GM19238 (cell line): ENCODE measurements at regions not wholly inside any gene's neighbourhood (a gene's known extent, or its start where the extent isn't known, plus 50 kb on each side); places are given as distances from the start of the nearest gene placed in this dataset.
"Not testable (repeated sequence)": the region's sequence is repeated elsewhere in the genome, so short reads cannot be mapped to it uniquely, and the experiment has no call there.

Experiments
- DNase-seq: peaks from one replicate; pipeline ENCODE4 v3.0.0; 2011; ENCODE audit warnings: low spot score; ENCODE audit not compliant: insufficient read length

DNA sequence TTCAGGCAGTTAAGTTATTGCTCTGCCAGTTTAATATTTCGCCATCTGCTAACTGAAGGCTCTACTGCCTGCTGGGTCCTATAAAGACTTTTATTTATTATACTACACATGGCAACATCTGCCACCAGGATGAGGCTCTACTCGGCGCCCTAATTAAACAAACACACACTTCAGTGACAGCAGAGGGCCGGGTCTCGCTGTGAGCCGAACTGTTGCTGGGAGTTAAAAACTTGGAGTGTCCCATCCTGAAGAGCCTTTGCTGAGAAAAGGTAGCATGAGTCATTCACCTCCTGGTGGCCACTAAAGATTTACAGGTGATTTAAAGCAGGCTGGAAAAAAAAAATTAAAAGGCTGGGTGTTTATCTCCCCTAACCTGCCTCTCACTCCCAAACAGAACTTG is 183.7 kb downstream of the NPIPA8 start:
- DNase-seq, result not testable (repeated sequence)

GRCh38 chr16:18148132-18148531 is 188.4 kb downstream of the NPIPA8 start:
- not testable (repeated sequence) for DNase-seq

GRCh38 chr16:18146601-18147142 is 189.9 kb downstream of the NPIPA8 start:
- not testable (repeated sequence) for DNase-seq

DNA sequence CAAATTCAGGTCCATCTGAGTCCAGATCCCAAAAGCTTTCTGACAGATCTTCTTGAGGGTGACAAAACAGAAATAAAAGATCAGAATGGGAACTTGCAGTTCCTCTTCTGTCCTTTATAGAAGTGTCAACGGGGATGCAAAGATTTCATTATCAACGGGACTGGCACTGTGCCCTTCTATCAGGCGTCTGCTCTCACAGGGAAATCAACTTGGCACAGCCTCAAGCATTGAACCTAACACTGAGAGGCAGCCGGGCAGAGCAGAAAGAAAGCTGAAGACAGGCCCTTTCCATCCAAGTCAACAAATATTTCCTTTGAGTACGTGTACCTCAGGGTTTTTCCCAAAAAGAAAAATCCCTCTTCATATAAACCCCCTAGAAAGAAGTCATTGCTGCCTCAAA is 194.5 kb downstream of the NPIPA8 start:
- not testable (repeated sequence) for DNase-seq

DNA sequence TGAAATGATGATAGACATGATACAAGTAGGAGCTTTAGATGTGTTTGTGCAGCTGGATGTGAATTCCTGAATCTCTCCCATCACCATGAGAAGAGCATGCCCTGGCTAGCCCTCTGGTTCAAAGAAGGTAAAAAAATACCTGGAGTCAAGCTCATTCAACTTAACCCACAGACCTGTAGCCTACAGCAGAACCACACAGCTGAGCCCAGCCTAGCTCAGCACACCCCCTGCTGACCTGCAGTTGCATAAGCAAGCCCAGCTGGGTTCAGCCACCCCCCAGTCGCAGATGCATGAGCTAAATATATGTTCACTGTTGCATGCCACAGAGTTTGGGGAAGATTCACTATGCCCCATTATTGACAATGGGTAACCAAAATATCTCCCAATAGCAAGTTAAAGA is 200.2 kb downstream of the NPIPA8 start:
- not testable (repeated sequence) for DNase-seq

DNA sequence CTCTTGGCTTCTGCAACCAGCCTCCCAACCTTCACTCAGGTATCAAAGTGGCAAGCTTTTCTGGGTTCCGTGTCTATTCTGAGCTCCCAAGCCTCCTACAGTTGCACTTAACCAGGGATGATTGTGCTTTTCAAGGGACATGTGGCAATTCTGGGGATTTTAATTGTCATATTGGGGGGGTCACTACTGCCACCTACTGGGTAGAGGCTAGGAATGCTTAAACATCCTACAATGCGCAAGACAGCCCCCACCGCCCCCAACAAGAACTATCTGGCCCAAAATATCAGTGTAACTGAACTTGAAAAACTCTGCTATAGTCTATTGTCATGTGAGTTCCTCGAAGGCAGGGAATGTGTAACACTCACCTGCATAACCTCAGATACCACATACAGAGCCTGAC is 201.5 kb downstream of the NPIPA8 start:
- not testable (repeated sequence) for DNase-seq

DNA sequence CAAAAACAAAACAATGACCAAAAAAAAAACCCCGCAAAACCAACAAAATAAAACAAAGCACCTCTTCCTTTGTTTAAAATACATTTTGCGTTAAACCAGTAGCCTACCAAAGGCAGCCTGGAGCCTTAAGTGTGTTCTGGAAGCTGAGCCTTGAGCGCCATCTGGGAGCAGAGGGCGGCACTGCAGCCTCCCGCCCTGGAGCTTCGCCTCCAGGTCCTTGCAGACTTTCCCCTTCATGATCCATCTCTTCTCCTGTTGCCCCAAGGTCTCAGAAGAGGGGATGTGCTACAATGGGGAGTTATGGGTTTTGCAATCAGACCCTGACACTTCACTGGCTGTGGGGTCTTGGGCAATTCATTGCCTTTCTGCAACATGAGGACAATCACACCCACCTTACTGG is 204.9 kb downstream of the NPIPA8 start:
- DNase-seq, result not testable (repeated sequence)

DNA sequence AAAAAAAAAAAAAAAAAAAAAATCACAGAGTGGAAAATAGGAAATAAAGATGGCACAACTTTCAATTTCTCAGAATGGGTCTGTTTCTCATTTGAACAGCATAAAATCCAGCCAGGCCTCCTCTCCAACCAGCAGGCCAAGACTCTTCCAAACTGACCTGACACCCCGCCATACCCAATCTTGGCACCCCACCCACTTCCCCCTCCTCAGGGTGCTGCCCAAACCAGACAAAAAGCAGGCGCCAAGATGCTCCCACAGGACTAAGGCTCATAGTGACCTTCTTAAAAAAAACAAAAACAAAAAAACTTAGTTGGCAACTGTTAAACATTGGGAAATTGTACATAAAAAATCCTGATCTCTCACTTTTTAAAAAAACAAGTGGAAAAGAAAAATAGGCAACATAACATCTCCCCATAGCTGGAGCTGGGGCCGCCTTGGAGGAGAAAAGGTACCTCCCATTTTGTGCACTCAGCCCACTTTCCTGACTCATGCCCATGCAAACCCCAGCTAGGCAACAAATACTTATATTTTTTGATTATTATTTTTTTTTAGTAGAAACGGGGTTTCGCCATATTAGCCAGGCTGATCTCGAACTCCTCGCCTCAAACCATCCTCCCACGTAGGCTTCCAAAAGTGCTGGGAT is 205.9 kb downstream of the NPIPA8 start:
- DNase-seq, result not testable (repeated sequence)

GRCh38 chr16:18127033-18127432 is 209.5 kb downstream of the NPIPA8 start:
- DNase-seq, result not testable (repeated sequence)

GRCh38 chr16:18119092-18119491 is 217.4 kb downstream of the NPIPA8 start:
- DNase-seq, result not testable (repeated sequence)

DNA sequence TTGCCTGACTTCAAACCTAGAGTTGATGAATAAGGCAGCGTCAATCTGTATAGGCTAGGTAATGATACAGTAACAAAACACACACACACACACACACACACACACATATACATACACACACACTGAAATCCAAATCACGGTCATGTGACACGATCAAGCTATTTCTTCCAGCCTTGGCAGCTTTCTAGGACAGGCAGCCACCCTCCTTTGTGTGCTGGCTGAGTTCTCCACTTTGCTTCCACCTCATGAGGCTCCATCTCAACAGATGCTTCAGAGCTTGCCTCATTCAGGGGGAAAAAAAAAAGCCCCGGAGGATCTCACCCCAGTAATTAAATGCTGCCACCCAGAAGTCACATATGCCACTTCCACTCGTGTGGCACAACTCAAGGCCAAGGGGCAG is 217.9 kb downstream of the NPIPA8 start:
- not testable (repeated sequence) for DNase-seq

DNA sequence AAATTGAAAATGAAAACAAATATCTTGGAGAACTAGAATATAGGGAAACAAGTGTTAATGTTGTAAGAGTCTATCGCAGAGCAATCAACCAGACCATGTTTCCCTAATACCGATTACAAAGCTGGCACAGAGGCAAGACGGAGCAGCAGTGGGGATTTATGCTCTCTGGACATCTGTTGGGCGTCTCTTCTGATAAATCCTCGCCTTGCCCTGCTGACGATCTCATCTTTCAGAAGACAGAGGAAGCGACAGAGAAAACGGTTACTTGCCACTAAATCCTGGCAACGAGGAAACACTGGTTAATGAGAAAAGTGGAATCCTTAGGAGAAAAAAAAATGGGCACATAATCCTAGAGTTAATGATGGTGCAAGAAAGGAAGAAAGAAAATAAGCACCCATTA is 218.5 kb downstream of the NPIPA8 start:
- DNase-seq, result not testable (repeated sequence)

GRCh38 chr16:18104412-18104811 is 232.1 kb downstream of the NPIPA8 start:
- DNase-seq, result not testable (repeated sequence)

DNA sequence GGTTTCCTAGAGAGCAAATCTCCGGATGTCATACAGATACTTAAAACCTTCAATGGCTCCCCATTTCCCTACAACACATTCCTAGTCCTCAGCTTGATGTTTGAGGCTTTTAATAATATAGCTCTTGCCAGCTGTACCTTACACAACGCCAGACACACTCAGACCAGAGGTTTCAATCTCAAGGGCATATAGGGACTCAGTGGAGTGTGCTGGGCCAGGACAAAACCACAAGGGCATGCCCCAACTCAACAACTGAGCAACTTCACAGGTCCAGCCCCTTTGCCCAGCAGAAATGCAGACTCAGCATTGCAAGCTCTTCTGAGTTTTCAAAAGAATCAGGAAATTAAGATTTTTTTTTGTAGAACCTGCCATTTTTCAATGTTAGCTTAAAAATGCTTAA is 235.5 kb downstream of the NPIPA8 start:
- not testable (repeated sequence) for DNase-seq

DNA sequence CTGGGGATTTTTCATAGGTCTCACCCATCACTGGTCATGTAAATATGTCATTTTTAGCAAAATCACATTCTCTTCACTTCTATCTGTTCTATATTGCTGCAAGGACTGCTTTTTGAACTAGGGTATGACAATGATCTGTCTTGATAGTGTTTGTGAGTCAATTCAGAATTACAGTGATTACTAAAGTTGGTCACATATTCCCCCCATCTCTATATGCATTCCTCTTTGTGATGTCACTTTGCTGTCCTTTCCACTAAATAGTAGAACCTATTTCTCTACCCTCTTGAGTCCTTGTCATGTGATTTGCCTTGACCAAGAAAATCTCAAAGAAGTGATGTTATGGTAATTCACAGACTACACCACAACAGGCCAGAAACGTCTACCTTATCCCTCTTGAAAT is 243.9 kb downstream of the NPIPA8 start:
- DNase-seq, result not testable (repeated sequence)

- DNase-seq, result not testable (repeated sequence)
These were observed 255.7 kb downstream of the NPIPA8 start for GRCh38 chr16:18080658-18081363.

DNA sequence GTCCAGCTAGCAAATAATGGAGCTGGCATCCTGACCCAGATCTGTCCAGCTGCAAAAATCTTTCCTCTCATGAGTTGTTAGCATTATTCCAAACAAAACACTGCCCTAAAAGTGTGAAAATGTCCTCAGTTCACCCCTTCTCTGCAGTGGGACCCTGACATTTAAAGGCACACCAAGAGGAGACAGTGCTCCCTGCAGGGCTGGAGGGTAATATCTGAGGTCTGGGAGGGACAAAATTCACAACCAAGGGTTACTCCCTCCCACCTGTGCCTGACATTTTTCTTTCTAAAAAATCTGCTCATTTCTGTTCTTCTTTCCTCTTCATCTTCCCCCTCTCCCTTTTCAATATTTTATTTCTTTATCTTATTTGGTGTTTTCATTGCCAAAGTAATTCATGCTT is 258.6 kb downstream of the NPIPA8 start:
- not testable (repeated sequence) for DNase-seq

- no peak for DNase-seq
These were observed 264.4 kb downstream of the NPIPA8 start for GRCh38 chr16:18072161-18072560.

- DNase-seq, result no peak
These were observed 266.9 kb downstream of the NPIPA8 start for GRCh38 chr16:18069683-18070082.

DNA sequence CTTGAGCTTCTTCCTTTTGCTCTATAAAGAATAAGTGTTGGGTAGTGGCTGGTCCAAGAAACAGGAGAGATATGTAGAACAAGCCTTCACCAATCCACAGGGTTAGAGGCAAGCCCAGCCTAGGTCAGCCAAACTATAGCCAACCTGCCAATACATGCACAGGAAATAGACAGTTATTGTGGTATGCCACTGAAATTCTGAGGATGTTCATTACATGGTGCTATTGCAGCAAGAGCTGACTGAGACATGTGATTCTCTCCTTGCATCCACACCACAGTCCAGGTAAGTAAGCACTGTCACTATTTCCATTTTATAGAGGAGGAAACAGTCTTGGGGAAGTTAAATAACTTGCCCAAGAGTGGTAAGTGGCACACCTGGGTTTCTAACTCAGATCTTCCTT is 268.1 kb downstream of the NPIPA8 start:
- no peak for DNase-seq

GRCh38 chr16:18062713-18063112 is 273.8 kb downstream of the NPIPA8 start:
- DNase-seq, result no peak

DNA sequence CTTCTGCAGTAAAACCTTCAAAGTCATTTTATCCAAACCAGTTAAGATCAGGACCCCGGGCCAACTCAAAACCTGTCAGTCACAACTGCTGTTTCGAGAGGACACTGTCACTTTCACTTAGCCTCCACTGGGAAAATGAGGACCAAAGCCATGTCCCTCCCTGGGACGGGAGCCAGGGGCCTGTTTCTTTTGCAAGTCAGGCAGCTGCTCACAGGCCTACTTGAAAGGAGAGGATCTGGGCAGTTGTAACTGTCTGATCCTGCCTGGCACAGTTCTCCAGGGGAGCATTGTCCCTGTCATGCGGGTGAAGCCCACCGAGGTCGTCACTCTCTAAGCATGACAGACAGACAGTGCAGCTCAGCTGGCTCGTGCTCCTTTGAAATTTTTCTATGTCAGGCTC is 276.2 kb downstream of the NPIPA8 start:
- DNase-seq, result no peak

- DNase-seq, result no peak
These were observed 277.0 kb downstream of the NPIPA8 start for GRCh38 chr16:18059577-18059976.
